ENCODE measurements at regions not wholly inside any gene's neighbourhood (a gene's known extent, or its start where the extent isn't known, plus 50 kb on each side); places are given as distances from the start of the nearest gene placed in this dataset.

DNA sequence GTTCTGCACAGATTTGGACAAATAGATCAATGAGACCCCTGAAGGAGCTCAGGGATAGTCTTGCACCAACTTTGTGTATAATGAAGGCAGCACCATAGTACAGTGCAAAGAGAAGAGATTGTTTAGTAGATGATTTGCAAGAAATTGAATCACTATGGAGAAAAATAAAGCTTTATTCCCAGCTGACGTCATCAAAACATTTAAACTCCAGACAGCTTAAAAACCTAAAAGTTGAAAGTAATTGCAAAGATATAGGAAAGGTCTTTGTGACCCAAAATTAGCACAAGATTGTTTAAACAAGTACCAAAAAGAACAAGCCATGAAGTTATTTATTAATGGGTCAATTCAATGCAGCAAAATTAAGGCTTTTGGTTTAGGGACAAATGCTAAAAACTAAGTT lies 88.8 kb upstream of the BACE2 start:
- H3K9me3 ChIP-seq (ENCODE audit: control insufficient read depth in 4 of 4, insufficient read depth in 3 of 4, low read length in 3 of 4), result no peaks in the 10 kb centered on the region
- ATAC-seq (ENCODE audit: insufficient read depth, low FRiP score), result no peak
- no peak for TF ChIP-seq CTCF (IDR thresholded peaks at IDR 0.05; ENCODE audit: control extremely low read depth, extremely low read depth)
- 40 to 78% methylated on average over 1 of the region's 1 CpG for WGBS, 2 donors
- DNase-seq, result no peak
- H3K27ac ChIP-seq (ENCODE audit: low read depth in 1 of 2, low read length in 1 of 2), result no peak overlapping the region
- H3K4me3 ChIP-seq, result no peak overlapping the region
- peaks cover 0 to 6% (median 0%) of the 10 kb centered on the region in 5 donors for H3K4me1 ChIP-seq (ENCODE audit: control insufficient read depth in 5 of 5, insufficient read depth in 5 of 5, low read length in 5 of 5)
- no peaks in the 10 kb centered on the region for H3K36me3 ChIP-seq (ENCODE audit: control insufficient read depth in 4 of 4, insufficient read depth in 4 of 4, low read length in 4 of 4)
- no peak overlapping the region for H3K9ac ChIP-seq (ENCODE audit: insufficient read depth in 1 of 2, low read length in 2 of 2)
- no peaks in the 10 kb centered on the region for H3K27me3 ChIP-seq (ENCODE audit: control insufficient read depth in 3 of 3, insufficient read depth in 3 of 3, low read length in 2 of 3)

- Histone ChIP-seq H3K27me3 (ENCODE audit: control insufficient read depth in 3 of 3, insufficient read depth in 3 of 3, low read length in 2 of 3) (no peaks in the 10 kb centered on the region), H3K4me3 (no peak overlapping the region), H3K4me1 (ENCODE audit: control insufficient read depth in 5 of 5, insufficient read depth in 5 of 5, low read length in 5 of 5) (no peaks in the 10 kb centered on the region), H3K9me3 (ENCODE audit: control insufficient read depth in 4 of 4, insufficient read depth in 3 of 4, low read length in 3 of 4) (no peaks in the 10 kb centered on the region), H3K27ac (ENCODE audit: low read depth in 1 of 2, low read length in 1 of 2) (no peak overlapping the region), H3K9ac (ENCODE audit: insufficient read depth in 1 of 2, low read length in 2 of 2) (no peak overlapping the region), H3K36me3 (ENCODE audit: control insufficient read depth in 4 of 4, insufficient read depth in 4 of 4, low read length in 4 of 4) (no peaks in the 10 kb centered on the region)
- ATAC-seq (ENCODE audit: insufficient read depth, low FRiP score) (no peak), DNase-seq (no peak)
- 82% methylated on average over 3 of the region's 3 CpGs for WGBS, 2 donors
- no peak for TF ChIP-seq CTCF (IDR thresholded peaks at IDR 0.05; ENCODE audit: control extremely low read depth, extremely low read depth)
Observed at GRCh38 chr21:41080485-41081121, 87.4 kb upstream of the BACE2 start.

GRCh38 chr21:41086569-41086968 lies 81.4 kb upstream of the BACE2 start:
- no peak overlapping the region for H3K9ac ChIP-seq (ENCODE audit: insufficient read depth in 1 of 2, low read length in 2 of 2)
- H3K27me3 ChIP-seq (ENCODE audit: control insufficient read depth in 3 of 3, insufficient read depth in 3 of 3, low read length in 2 of 3), result peaks cover 0 to 3% (median 0%) of the 10 kb centered on the region in 3 donors
- TF ChIP-seq CTCF (IDR thresholded peaks at IDR 0.05; ENCODE audit: control extremely low read depth, extremely low read depth), result no peak
- no peak overlapping the region for H3K27ac ChIP-seq (ENCODE audit: low read depth in 1 of 2, low read length in 1 of 2)
- peaks cover 0 to 16% (median 3%) of the 10 kb centered on the region in 5 donors for H3K4me1 ChIP-seq (ENCODE audit: control insufficient read depth in 5 of 5, insufficient read depth in 5 of 5, low read length in 5 of 5)
- no peak overlapping the region for H3K4me3 ChIP-seq
- DNase-seq (peak in 2 of 3 donors; percentile 15 to 44), ATAC-seq (ENCODE audit: insufficient read depth, low FRiP score) (no peak)
- H3K36me3 ChIP-seq (ENCODE audit: control insufficient read depth in 4 of 4, insufficient read depth in 4 of 4, low read length in 4 of 4), result no peaks in the 10 kb centered on the region
- 92 to 98% methylated on average over 5 of the region's 5 CpGs for WGBS, 2 donors
- H3K9me3 ChIP-seq (ENCODE audit: control insufficient read depth in 4 of 4, insufficient read depth in 3 of 4, low read length in 3 of 4), result no peaks in the 10 kb centered on the region

DNA sequence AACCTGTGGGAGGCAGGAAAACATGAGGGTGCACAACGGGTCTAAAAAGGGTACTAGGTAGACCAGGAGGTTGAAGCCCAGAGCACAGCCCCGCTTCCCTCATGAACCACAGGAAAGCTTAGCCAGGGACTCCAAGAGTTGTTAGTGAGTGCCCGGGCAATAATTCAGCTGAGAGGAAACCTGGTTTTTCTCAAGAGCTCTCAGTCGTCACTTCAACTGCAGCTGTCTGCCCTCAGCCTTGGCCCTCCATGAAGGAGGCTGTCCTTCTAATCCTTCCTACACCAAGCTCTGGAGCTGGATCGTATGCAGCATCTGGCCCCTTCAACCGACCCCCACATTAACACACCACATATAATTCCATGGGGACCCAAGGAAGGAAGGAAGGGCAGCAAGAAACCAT lies 77.0 kb upstream of the BACE2 start:
- Histone ChIP-seq H3K9me3 (ENCODE audit: control insufficient read depth in 4 of 4, insufficient read depth in 3 of 4, low read length in 3 of 4) (no peaks in the 10 kb centered on the region), H3K9ac (ENCODE audit: insufficient read depth in 1 of 2, low read length in 2 of 2) (no peak overlapping the region), H3K36me3 (ENCODE audit: control insufficient read depth in 4 of 4, insufficient read depth in 4 of 4, low read length in 4 of 4) (no peaks in the 10 kb centered on the region), H3K27ac (ENCODE audit: low read depth in 1 of 2, low read length in 1 of 2) (no peak overlapping the region), H3K4me3 (no peak overlapping the region), H3K4me1 (ENCODE audit: control insufficient read depth in 5 of 5, insufficient read depth in 5 of 5, low read length in 5 of 5) (peaks cover 0 to 37% (median 12%) of the 10 kb centered on the region in 5 donors), H3K27me3 (ENCODE audit: control insufficient read depth in 3 of 3, insufficient read depth in 3 of 3, low read length in 2 of 3) (peaks cover 0 to 3% (median 2%) of the 10 kb centered on the region in 3 donors)
- 48 to 64% methylated on average over 6 of the region's 6 CpGs for WGBS, 2 donors
- ATAC-seq (ENCODE audit: insufficient read depth, low FRiP score) (no peak), DNase-seq (peak; percentile 62 to 90 (median 72))
- no peak for TF ChIP-seq CTCF (IDR thresholded peaks at IDR 0.05; ENCODE audit: control extremely low read depth, extremely low read depth)
